HL-60/S4 treated with retinoic acid at 250 ng/mL for 4 days and 3 days (cell line): ENCODE measurements at regions not wholly inside any gene's neighbourhood (a gene's known extent, or its start where the extent isn't known, plus 50 kb on each side); places are given as distances from the start of the nearest gene placed in this dataset.

Source experiments
- in situ Hi-C: fragments of 300-500 bp; cut with MboI; formaldehyde crosslinking; loops from 2 replicates; pipeline ENCODE4 v1.7.0; 2022; ENCODE audit warnings: low sequenced_read_pairs

- in situ Hi-C loops: no loop called here
These were observed 112.3 kb upstream of the EEA1 start for GRCh38 chr12:93041416-93041815.

GRCh38 chr12:93042283-93042682 lies 113.2 kb upstream of the EEA1 start:
- in situ Hi-C loops: no loop called here

GRCh38 chr12:93042684-93043083 lies 113.6 kb upstream of the EEA1 start:
- in situ Hi-C loops: no loop called here

GRCh38 chr12:93043192-93043876 lies 114.2 kb upstream of the EEA1 start:
- in situ Hi-C loops: no loop called here

- in situ Hi-C loops: no loop called here
These were observed 114.7 kb upstream of the EEA1 start for GRCh38 chr12:93043877-93044209.

GRCh38 chr12:93047118-93047517 lies 118.0 kb upstream of the EEA1 start:
- in situ Hi-C loops: no loop called here

- in situ Hi-C loops: no loop called here
These were observed 119.6 kb upstream of the EEA1 start for GRCh38 chr12:93048656-93049055.

- in situ Hi-C loops: no loop called here
These were observed 121.1 kb upstream of the EEA1 start for GRCh38 chr12:93050026-93050747.

- in situ Hi-C loops: no loop called here
These were observed 121.6 kb upstream of the EEA1 start for GRCh38 chr12:93050748-93051081.

GRCh38 chr12:93054021-93054420 lies 124.9 kb upstream of the EEA1 start:
- in situ Hi-C loops: no loop called here

GRCh38 chr12:93055221-93055620 lies 126.1 kb upstream of the EEA1 start:
- in situ Hi-C loops: no loop called here

- in situ Hi-C loops: no loop called here
These were observed 128.0 kb upstream of the EEA1 start for GRCh38 chr12:93056971-93057535.

GRCh38 chr12:93058280-93058679 lies 129.2 kb upstream of the EEA1 start:
- in situ Hi-C loops: no loop called here

GRCh38 chr12:93059288-93059687 lies 130.2 kb upstream of the EEA1 start:
- in situ Hi-C loops: no loop called here

GRCh38 chr12:93059925-93060665 lies 131.0 kb upstream of the EEA1 start:
- in situ Hi-C loops: no loop called here

GRCh38 chr12:93060666-93061472 lies 131.8 kb upstream of the EEA1 start:
- in situ Hi-C loops: no loop called here

- in situ Hi-C loops: no loop called here
These were observed 132.7 kb upstream of the EEA1 start for GRCh38 chr12:93061473-93062419.

GRCh38 chr12:93065896-93066295 lies 136.8 kb upstream of the EEA1 start:
- in situ Hi-C loops: no loop called here

- in situ Hi-C loops: no loop called here
These were observed 143.2 kb upstream of the EEA1 start for GRCh38 chr12:93072340-93072739.

- in situ Hi-C loops: no loop called here
These were observed 144.2 kb upstream of the EEA1 start for GRCh38 chr12:93073324-93073723.
